ENCODE measurements at regions not wholly inside any gene's neighbourhood (a gene's known extent, or its start where the extent isn't known, plus 50 kb on each side); places are given as distances from the start of the nearest gene placed in this dataset.

DNA sequence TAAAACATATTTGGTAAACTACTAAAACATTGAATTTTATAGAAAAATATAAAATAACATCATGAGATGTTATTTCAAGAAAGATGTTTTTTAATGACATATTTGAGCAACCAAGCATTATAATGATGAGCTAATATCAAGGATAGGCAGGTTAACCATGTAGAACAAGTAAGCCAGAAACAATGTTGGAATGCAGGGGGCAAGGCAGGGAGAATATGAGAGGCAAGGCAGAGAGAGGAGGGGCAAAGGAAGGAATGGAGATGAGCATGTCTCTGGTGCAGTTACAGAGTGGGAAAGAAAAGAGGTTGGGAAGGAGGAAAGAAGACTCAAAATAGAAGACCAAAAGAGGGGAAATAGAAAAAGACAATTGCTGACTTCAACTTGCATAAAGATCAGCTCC lies 390.4 kb downstream of the MCTP2 start:
- no peak overlapping the region for H3K27ac Mint-ChIP-seq (ENCODE audit: low read depth, unreplicated experiment)
- no TSS peak for BruUV-seq (replicated peaks)
- no peak overlapping the region for H3K4me3 Mint-ChIP-seq (ENCODE audit: unreplicated experiment)
- peaks cover 4% of the 10 kb centered on the region for H3K4me1 Mint-ChIP-seq (ENCODE audit: insufficient read depth, unreplicated experiment)
- TF ChIP-seq, protein P1, sequence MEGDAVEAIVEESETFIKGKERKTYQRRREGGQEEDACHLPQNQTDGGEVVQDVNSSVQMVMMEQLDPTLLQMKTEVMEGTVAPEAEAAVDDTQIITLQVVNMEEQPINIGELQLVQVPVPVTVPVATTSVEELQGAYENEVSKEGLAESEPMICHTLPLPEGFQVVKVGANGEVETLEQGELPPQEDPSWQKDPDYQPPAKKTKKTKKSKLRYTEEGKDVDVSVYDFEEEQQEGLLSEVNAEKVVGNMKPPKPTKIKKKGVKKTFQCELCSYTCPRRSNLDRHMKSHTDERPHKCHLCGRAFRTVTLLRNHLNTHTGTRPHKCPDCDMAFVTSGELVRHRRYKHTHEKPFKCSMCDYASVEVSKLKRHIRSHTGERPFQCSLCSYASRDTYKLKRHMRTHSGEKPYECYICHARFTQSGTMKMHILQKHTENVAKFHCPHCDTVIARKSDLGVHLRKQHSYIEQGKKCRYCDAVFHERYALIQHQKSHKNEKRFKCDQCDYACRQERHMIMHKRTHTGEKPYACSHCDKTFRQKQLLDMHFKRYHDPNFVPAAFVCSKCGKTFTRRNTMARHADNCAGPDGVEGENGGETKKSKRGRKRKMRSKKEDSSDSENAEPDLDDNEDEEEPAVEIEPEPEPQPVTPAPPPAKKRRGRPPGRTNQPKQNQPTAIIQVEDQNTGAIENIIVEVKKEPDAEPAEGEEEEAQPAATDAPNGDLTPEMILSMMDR (IDR thresholded peaks at IDR 0.05; ENCODE audit: unreplicated experiment), result no peak
- intact Hi-C loops (cut with micrococcal nuclease), result no loop called here
- ChIA-PET CTCF (interaction anchor here (0.6 kb wide), 1 partner anchor 460 kb away, joined by 3 read pairs; no protein-coding TSS in a partner anchor), POLR2A (no interaction called here)
- no peaks in the 10 kb centered on the region for H3K9me3 Mint-ChIP-seq (ENCODE audit: unreplicated experiment)
- no peaks in the 10 kb centered on the region for H3K27me3 Mint-ChIP-seq (ENCODE audit: insufficient read depth, unreplicated experiment)
- no peaks in the 10 kb centered on the region for H3K36me3 Mint-ChIP-seq (ENCODE audit: insufficient read depth, unreplicated experiment)
- DNase-seq (ENCODE audit: unreplicated experiment), result no peak

DNA sequence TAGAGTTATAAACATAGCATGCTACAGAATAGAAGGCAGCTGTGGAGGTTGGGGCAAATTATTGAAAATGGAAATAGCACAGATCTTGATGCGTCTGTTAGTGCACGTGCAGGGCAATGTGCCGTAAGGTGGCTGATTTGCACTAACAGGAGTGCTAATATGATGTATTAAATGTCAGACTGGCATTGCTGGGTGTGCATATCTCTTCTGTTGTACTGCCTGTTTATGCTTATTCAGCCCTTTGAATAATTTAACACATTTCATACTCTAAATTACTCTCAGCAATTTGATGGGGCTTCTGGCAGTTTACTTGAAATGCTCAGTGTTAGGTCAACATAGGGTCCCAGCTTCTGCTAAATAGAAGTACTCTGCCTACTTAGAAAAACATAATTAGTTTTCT lies 395.6 kb downstream of the MCTP2 start:
- intact Hi-C loops (cut with micrococcal nuclease), result no loop called here
- ChIA-PET POLR2A (no interaction called here), CTCF (no interaction called here)
- Mint-ChIP-seq H3K9me3 (ENCODE audit: unreplicated experiment) (no peaks in the 10 kb centered on the region), H3K4me3 (ENCODE audit: unreplicated experiment) (no peak overlapping the region), H3K27me3 (ENCODE audit: insufficient read depth, unreplicated experiment) (no peaks in the 10 kb centered on the region), H3K36me3 (ENCODE audit: insufficient read depth, unreplicated experiment) (no peaks in the 10 kb centered on the region), H3K4me1 (ENCODE audit: insufficient read depth, unreplicated experiment) (no peaks in the 10 kb centered on the region), H3K27ac (ENCODE audit: low read depth, unreplicated experiment) (no peak overlapping the region)
- no TSS peak for BruUV-seq (replicated peaks)
- TF ChIP-seq, protein P1 (IDR thresholded peaks at IDR 0.05; ENCODE audit: unreplicated experiment), result no peak
- no peak for DNase-seq (ENCODE audit: unreplicated experiment)

DNA sequence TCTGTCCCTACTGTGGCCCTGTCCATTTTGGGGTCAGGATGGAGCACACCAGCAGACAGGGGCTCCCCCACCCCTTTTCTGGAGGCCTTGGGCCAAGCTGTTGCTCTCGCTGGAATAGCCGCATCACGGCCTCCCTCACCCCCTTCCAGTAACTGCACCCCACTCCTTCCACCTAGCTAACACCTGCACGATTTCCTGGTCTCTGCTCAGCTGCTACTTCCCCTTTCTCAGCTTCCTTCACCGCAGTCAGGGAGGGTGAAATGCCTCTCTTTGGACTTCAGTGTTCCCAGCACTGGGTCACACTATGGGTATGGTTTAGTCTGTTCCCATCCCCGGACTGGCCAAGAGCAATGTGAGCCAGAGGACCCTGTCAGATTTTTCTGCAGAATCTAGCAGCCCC lies 400.2 kb downstream of the MCTP2 start:
- Mint-ChIP-seq H3K9me3 (ENCODE audit: unreplicated experiment) (no peaks in the 10 kb centered on the region), H3K27me3 (ENCODE audit: insufficient read depth, unreplicated experiment) (no peaks in the 10 kb centered on the region), H3K4me1 (ENCODE audit: insufficient read depth, unreplicated experiment) (no peaks in the 10 kb centered on the region), H3K36me3 (ENCODE audit: insufficient read depth, unreplicated experiment) (no peaks in the 10 kb centered on the region), H3K27ac (ENCODE audit: low read depth, unreplicated experiment) (no peak overlapping the region), H3K4me3 (ENCODE audit: unreplicated experiment) (no peak overlapping the region)
- ChIA-PET CTCF (no interaction called here), POLR2A (no interaction called here)
- BruUV-seq (replicated peaks), result no TSS peak
- no peak for DNase-seq (ENCODE audit: unreplicated experiment)
- TF ChIP-seq, protein P1 (IDR thresholded peaks at IDR 0.05; ENCODE audit: unreplicated experiment), result no peak
- intact Hi-C loops (cut with micrococcal nuclease), result no loop called here

DNA sequence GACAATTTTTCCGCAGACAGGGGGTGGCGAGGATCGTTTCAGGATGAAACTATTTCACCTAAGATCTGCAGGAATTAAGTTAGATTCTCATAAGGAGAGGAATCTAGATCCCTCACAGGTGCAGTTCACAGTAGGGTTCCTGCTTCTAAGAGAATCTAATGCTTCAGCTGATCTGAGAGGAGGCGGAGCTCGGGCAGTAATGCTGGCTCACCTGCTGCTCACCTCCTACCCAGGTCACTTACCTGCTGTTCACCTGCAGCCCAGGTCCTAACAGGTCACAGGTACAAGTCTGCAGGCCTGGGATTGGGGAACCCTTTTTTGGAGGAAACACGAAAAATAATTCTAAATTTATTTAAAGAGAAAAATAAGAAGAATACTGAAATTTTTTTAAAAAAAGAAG lies 406.8 kb downstream of the MCTP2 start:
- BruUV-seq (replicated peaks), result no TSS peak
- POLR2A ChIA-PET, result no interaction called here
- Mint-ChIP-seq H3K4me3 (ENCODE audit: unreplicated experiment) (no peak overlapping the region), H3K9me3 (ENCODE audit: unreplicated experiment) (no peaks in the 10 kb centered on the region), H3K4me1 (ENCODE audit: insufficient read depth, unreplicated experiment) (no peaks in the 10 kb centered on the region), H3K27ac (ENCODE audit: low read depth, unreplicated experiment) (no peak overlapping the region), H3K27me3 (ENCODE audit: insufficient read depth, unreplicated experiment) (no peaks in the 10 kb centered on the region), H3K36me3 (ENCODE audit: insufficient read depth, unreplicated experiment) (no peaks in the 10 kb centered on the region)
- TF ChIP-seq, protein P1 (IDR thresholded peaks at IDR 0.05; ENCODE audit: unreplicated experiment), result no peak
- DNase-seq (ENCODE audit: unreplicated experiment), result no peak
- CTCF ChIA-PET, result interaction anchor here (0.7 kb wide), 1 partner anchor 27 kb away, joined by 3 read pairs; no protein-coding TSS in a partner anchor
- intact Hi-C loops (cut with micrococcal nuclease), result no loop called here

Data from MCF 10A (cell line).